BE2C (cell line): ENCODE measurements at regions not wholly inside any gene's neighbourhood (a gene's known extent, or its start where the extent isn't known, plus 50 kb on each side); places are given as distances from the start of the nearest gene placed in this dataset.

Source experiments
- DNase-seq: peaks from one replicate; pipeline ENCODE4 v3.0.0-alpha.2; 2020
- H3K27me3 ChIP-seq: fragments of 250-450 bp; sonication (Bioruptor Pico); 2 replicates; pipeline ENCODE4 v1.5.1; 2020; ENCODE audit warnings: mild to moderate bottlenecking
- H3K36me3 ChIP-seq: fragments of 250-450 bp; sonication (Bioruptor Pico); 2 replicates; pipeline ENCODE4 v1.5.1; 2020; ENCODE audit warnings: mild to moderate bottlenecking
- H3K4me1 ChIP-seq: fragments of 250-450 bp; sonication (Bioruptor Pico); 2 replicates; pipeline ENCODE4 v1.5.1; 2020
- H3K4me3 ChIP-seq: 2 replicates; pipeline ENCODE4 v1.5.1; 2011; ENCODE audit warnings: low read depth, low read length
- H3K9me3 ChIP-seq: fragments of 250-450 bp; sonication (Bioruptor Pico); 2 replicates; pipeline ENCODE4 v1.5.1; 2020
- TF ChIP-seq, protein P1 (sequence below): IDR thresholded peaks from 2 replicates; pipeline ENCODE4 v1.5.1; 2012; ENCODE audit warnings: mild to moderate bottlenecking, low read depth, low read length

DNA sequence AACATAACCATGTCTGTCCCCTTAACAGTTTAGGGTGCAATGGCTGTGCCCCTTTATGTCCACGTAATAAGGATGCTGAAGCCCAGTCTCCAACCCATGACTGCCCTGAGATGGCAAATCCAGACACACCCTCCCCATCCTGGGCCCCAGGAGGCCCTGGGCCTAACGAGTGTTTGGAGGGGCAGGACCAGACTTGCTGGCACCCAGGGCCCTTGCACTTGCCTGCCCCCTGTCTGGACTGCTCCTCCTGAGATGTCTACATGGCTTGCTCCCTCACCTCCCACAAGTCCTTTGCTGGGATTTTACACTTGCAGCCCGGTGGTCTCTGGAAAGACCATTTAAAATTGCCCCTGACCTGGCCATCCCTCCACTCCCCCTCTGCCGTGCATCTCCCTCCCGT, 132.2 kb upstream of the NECTIN1 start:
- peaks cover 31% of the 10 kb centered on the region for H3K4me1 ChIP-seq
- H3K36me3 ChIP-seq: no peaks in the 10 kb centered on the region
- no peaks in the 10 kb centered on the region; the same call in 1 of the 2 replicates for H3K9me3 ChIP-seq
- TF ChIP-seq, protein P1, sequence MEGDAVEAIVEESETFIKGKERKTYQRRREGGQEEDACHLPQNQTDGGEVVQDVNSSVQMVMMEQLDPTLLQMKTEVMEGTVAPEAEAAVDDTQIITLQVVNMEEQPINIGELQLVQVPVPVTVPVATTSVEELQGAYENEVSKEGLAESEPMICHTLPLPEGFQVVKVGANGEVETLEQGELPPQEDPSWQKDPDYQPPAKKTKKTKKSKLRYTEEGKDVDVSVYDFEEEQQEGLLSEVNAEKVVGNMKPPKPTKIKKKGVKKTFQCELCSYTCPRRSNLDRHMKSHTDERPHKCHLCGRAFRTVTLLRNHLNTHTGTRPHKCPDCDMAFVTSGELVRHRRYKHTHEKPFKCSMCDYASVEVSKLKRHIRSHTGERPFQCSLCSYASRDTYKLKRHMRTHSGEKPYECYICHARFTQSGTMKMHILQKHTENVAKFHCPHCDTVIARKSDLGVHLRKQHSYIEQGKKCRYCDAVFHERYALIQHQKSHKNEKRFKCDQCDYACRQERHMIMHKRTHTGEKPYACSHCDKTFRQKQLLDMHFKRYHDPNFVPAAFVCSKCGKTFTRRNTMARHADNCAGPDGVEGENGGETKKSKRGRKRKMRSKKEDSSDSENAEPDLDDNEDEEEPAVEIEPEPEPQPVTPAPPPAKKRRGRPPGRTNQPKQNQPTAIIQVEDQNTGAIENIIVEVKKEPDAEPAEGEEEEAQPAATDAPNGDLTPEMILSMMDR: no peak
- no peak for DNase-seq
- no peak overlapping the region for H3K4me3 ChIP-seq
- no peaks in the 10 kb centered on the region for H3K27me3 ChIP-seq

DNA sequence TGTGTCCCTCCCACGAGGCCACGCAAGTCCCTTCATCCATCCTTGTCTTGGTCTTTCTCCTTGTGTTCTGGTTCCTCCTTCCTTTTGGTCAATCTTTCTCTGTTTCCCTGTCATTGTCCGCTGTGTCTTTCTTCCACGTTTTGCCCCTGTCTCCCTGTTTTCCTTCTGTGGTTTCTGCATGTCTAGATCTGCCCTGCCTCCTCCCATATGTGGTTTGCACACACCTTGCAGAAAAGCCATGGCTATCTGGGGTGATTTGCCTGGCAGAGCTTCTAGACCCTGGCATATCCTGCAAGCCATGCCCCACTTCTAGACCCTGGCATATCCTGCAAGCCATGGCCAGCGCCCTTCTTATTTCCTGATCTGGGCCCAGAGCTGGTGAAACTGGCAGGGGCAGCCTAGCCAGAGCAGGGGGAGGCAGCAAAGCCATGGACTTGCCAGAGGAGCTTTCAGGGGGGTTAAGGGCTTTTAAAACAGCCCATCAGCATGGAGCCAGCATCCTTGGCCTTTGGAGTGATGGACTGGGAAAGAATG, 131.6 kb upstream of the NECTIN1 start:
- H3K27me3 ChIP-seq: no peaks in the 10 kb centered on the region
- no peak for DNase-seq
- TF ChIP-seq, protein P1: no peak
- no peaks in the 10 kb centered on the region; the same call in 1 of the 2 replicates for H3K9me3 ChIP-seq
- H3K36me3 ChIP-seq: no peaks in the 10 kb centered on the region
- peaks cover 33% of the 10 kb centered on the region for H3K4me1 ChIP-seq
- H3K4me3 ChIP-seq: no peak overlapping the region

DNA sequence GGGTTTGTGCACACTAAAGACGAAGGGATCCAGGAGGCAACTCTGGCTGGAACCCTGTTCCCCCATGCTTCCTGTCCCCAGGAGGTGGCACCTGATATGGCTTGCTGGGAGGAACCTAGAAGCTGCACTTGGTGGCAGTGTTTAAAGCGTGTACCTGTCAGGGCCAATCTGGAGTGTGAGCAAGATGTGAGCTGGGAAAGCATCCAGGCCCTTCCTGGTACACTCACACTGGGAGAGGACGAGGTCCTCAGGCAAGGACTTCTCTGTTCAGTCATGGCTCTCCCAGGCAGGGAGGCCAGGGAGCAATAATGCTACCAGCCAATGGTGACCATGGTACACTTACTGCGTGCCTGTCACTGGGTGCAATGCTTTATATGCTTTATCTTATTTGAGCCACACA, 130.7 kb upstream of the NECTIN1 start:
- H3K27me3 ChIP-seq: no peaks in the 10 kb centered on the region
- DNase-seq: no peak
- TF ChIP-seq, protein P1: no peak

DNA sequence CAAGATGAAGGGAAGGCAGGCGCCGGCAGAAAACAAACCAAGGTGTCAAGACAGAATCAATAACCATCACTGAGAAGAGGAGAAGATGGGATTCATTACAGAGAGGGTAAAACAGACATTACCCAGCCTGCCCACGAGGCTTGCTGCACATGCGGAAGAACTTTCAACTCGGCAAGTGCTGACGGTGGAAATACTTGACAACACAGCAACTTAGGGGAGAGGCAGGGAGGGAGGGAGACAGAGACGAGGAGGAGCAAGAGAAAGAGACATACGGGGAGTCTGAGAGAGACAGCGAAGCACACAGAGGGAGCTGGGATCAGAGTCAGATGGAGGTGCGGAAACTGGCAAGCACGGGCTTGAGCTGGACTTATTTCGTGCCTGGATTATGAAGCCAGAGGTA, 129.3 kb upstream of the NECTIN1 start:
- DNase-seq: no peak
- Histone ChIP-seq H3K27me3 (no peaks in the 10 kb centered on the region), H3K4me1 (peaks cover 23% of the 10 kb centered on the region), H3K4me3 (no peak overlapping the region), H3K36me3 (no peaks in the 10 kb centered on the region), H3K9me3 (no peaks in the 10 kb centered on the region; the same call in 1 of the 2 replicates)
- TF ChIP-seq, protein P1: no peak

More for the DNA sequence above, 130.7 kb upstream of the NECTIN1 start:
- H3K4me1 ChIP-seq: peaks cover 33% of the 10 kb centered on the region
- H3K9me3 ChIP-seq: no peaks in the 10 kb centered on the region; the same call in 1 of the 2 replicates
- H3K36me3 ChIP-seq: no peaks in the 10 kb centered on the region
- no peak overlapping the region for H3K4me3 ChIP-seq

DNA sequence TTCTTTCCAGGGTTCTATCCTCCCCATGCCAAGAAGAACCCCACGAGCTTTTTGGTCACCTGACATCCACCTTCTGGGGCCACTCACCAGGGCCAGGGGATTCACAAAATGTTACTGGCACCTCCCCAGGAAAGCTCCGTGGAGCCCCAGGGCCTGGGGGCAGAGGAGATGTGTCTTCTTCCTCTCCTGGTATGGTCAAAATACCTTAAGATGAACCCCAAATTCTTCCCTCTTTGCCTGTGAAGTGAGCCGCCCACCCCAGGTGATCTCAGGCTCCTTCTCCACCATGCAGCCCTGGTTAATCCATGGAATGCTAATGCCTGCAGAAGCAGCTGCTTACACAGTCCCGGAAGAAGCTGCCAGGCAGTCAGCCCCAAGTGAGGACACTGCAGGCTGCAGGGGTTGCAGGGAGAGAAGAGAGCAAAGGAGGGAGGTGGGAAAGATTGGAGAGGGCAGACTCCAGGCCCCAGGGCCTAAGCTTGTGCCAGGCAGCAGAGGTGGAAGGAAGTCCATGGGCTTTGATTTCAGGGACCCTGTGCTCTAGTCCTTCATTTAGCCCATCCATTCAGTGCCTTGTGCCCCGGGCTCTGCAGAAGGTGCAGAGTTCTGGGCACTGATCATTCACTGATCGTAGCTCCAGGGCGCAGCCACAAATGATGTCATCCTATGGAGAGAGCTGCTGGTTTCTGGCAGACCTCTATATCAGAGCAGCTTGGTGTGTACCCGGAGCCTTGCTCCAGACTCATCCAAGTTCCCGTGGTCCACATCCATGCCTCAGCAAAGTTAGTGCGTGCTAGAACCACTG, 127.9 kb upstream of the NECTIN1 start:
- Histone ChIP-seq H3K4me1 (peaks cover 23% of the 10 kb centered on the region), H3K27me3 (no peaks in the 10 kb centered on the region), H3K36me3 (no peaks in the 10 kb centered on the region), H3K9me3 (no peaks in the 10 kb centered on the region), H3K4me3 (no peak overlapping the region)
- peak; percentile 77 for DNase-seq
- TF ChIP-seq, protein P1: no peak

DNA sequence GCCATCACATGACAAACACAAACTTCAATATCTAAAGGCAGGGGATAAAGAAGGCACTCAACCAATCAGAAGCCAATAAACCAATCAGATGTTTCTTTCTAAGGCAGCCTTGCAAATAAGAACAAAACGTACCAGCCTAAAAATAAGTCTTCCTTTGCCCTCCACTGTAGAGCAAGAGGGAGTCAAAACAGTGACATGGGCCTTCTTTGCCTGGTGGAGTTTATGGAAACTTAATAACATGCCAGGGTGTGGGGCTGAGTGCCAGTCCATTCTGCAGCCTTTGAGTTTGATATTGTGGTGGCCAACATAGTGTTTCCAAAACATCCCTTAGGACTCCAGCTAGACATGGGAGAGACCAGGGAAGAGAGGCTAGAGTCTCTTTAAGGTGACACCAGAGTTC, 126.1 kb upstream of the NECTIN1 start:
- Histone ChIP-seq H3K4me3 (no peak overlapping the region), H3K27me3 (no peaks in the 10 kb centered on the region), H3K4me1 (peaks cover 20% of the 10 kb centered on the region), H3K36me3 (no peaks in the 10 kb centered on the region), H3K9me3 (no peaks in the 10 kb centered on the region)
- TF ChIP-seq, protein P1: no peak
- DNase-seq: no peak
